PC-9 (cell line): ENCODE measurements at regions not wholly inside any gene's neighbourhood (a gene's known extent, or its start where the extent isn't known, plus 50 kb on each side); places are given as distances from the start of the nearest gene placed in this dataset.

Experiments used
- BruUV-seq: library from RNA; stranded (reverse); fragments of 400-500 nt; replicated peaks from 2 replicates; lab custom pipeline; 2021; lab: Mats Ljungman, UMichigan
- CTCF ChIA-PET: fragments of 300-600 bp; sonication (Branson Sonifier 250); formaldehyde crosslinking; loops from one replicate; lab custom pipeline; 2022; ENCODE audit warnings: antibody characterized with exemption; lab: Charles Lee
- POLR2A ChIA-PET: fragments of 300-600 bp; sonication (Branson Sonifier 250); formaldehyde crosslinking; loops from one replicate; lab custom pipeline; 2022; ENCODE audit warnings: antibody characterized with exemption; ENCODE audit not compliant: unreplicated experiment; lab: Charles Lee
- DNase-seq, 2 experiments: peaks; one replicate each; pipeline versions ENCODE4 v3.0.0 to v3.0.0-alpha.2; 2015 to 2022; ENCODE audit warnings: mixed read lengths in 1 of 2
- H2AFZ ChIP-seq: fragments of 200-600 bp; sonication (generic); 2 replicates; pipeline ENCODE4 v1.8.1; 2017; ENCODE audit warnings: antibody characterized with exemption
- H3F3A ChIP-seq: fragments of 200-600 bp; sonication (generic); 2 replicates; pipeline ENCODE4 v1.8.1; 2017; ENCODE audit warnings: antibody characterized with exemption, mild to moderate bottlenecking, low read depth; ENCODE audit not compliant: insufficient read depth
- H3K27ac ChIP-seq: fragments of 200-600 bp; sonication (generic); 2 replicates; pipeline ENCODE4 v1.6.1; 2016; ENCODE audit warnings: mixed run types
- H3K27me3 ChIP-seq: fragments of 200-600 bp; sonication (generic); 2 replicates; pipeline ENCODE4 v1.6.1; 2016; ENCODE audit warnings: low read depth, mixed run types; ENCODE audit not compliant: insufficient read depth
- H3K36me3 ChIP-seq: fragments of 200-600 bp; sonication (generic); 2 replicates; pipeline ENCODE4 v1.6.1; 2016; ENCODE audit warnings: low read depth, mixed run types
- H3K4me1 ChIP-seq: fragments of 200-600 bp; sonication (generic); replicated peaks from 2 replicates; pipeline ENCODE4 v1.6.1; 2016; ENCODE audit warnings: mixed run types; ENCODE audit not compliant: insufficient read depth
- H3K4me2 ChIP-seq: fragments of 200-600 bp; sonication (generic); 2 replicates; pipeline ENCODE4 v1.6.1; 2017; ENCODE audit warnings: mixed run types
- H3K4me3 ChIP-seq: fragments of 200-600 bp; sonication (generic); 2 replicates; pipeline ENCODE4 v1.6.1; 2016; ENCODE audit warnings: mixed run types
- H3K79me2 ChIP-seq: fragments of 200-600 bp; sonication (generic); 2 replicates; pipeline ENCODE4 v1.6.1; 2017; ENCODE audit warnings: low read depth, mixed run types
- H3K9me2 ChIP-seq: fragments of 200-600 bp; sonication (generic); 2 replicates; pipeline ENCODE4 v1.8.1; 2017; ENCODE audit warnings: mild to moderate bottlenecking; ENCODE audit not compliant: insufficient read depth
- H3K9me3 ChIP-seq: fragments of 200-600 bp; sonication (generic); 2 replicates; pipeline ENCODE4 v1.8.1; 2016; ENCODE audit warnings: low read depth; ENCODE audit not compliant: insufficient read depth
- H4K20me1 ChIP-seq: fragments of 200-600 bp; sonication (generic); 2 replicates; pipeline ENCODE4 v1.8.1; 2017; ENCODE audit not compliant: insufficient read depth
- EZH2 ChIP-seq: fragments of 200-600 bp; sonication (generic); IDR thresholded peaks from 2 replicates; pipeline ENCODE4 v1.8.0; 2017; ENCODE audit warnings: antibody characterized with exemption, low read depth
- intact Hi-C: fragments of 100-400 bp; cut with micrococcal nuclease; formaldehyde crosslinking; loops from one replicate; pipeline ENCODE4 v1.10.0; 2022; ENCODE audit not compliant: unreplicated experiment
- TF ChIP-seq, protein P1 (sequence below): fragments of 200-600 bp; sonication (generic); conservative IDR thresholded peaks from 2 replicates; pipeline ENCODE4 v1.6.1; 2017; ENCODE audit warnings: mixed run types, antibody characterized with exemption, mild to moderate bottlenecking, moderate library complexity

DNA sequence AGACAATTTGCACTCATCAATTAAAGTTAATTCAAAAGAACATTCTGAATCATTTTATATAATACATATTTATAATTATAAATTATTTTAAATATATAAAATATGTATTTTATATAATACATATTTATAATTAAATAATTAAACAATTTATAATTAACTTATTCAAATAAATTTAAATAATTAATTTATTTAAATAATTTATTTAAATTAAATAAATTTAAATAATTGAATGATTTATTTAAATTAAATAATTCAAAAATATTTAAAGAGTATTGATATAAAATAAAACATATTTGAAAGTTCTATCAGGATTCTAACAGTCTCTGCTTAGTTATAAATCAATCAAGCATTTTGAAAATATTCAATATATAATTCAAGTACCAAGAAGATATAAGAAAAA is 775.5 kb upstream of the CTNND2 start:
- H4K20me1 ChIP-seq = no peaks in the 10 kb centered on the region
- no peaks in the 10 kb centered on the region for H3K36me3 ChIP-seq
- ChIA-PET POLR2A (no interaction called here), CTCF (no interaction called here)
- H3K4me1 ChIP-seq = no peaks in the 10 kb centered on the region
- H3F3A ChIP-seq = no peaks in the 10 kb centered on the region
- H3K79me2 ChIP-seq = no peaks in the 10 kb centered on the region
- intact Hi-C loops = no loop called here
- no peak overlapping the region for H3K4me3 ChIP-seq
- no peak for DNase-seq
- H3K4me2 ChIP-seq = no peak overlapping the region
- H2AFZ ChIP-seq = no peak overlapping the region
- no peaks in the 10 kb centered on the region; the same call in 1 of the 2 replicates for H3K9me3 ChIP-seq
- no TSS peak for BruUV-seq
- TF ChIP-seq, protein P1, sequence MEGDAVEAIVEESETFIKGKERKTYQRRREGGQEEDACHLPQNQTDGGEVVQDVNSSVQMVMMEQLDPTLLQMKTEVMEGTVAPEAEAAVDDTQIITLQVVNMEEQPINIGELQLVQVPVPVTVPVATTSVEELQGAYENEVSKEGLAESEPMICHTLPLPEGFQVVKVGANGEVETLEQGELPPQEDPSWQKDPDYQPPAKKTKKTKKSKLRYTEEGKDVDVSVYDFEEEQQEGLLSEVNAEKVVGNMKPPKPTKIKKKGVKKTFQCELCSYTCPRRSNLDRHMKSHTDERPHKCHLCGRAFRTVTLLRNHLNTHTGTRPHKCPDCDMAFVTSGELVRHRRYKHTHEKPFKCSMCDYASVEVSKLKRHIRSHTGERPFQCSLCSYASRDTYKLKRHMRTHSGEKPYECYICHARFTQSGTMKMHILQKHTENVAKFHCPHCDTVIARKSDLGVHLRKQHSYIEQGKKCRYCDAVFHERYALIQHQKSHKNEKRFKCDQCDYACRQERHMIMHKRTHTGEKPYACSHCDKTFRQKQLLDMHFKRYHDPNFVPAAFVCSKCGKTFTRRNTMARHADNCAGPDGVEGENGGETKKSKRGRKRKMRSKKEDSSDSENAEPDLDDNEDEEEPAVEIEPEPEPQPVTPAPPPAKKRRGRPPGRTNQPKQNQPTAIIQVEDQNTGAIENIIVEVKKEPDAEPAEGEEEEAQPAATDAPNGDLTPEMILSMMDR = no peak
- TF ChIP-seq EZH2 = no peak
- no peaks in the 10 kb centered on the region for H3K27me3 ChIP-seq
- H3K9me2 ChIP-seq = no peaks in the 10 kb centered on the region
- H3K27ac ChIP-seq = no peak overlapping the region

DNA sequence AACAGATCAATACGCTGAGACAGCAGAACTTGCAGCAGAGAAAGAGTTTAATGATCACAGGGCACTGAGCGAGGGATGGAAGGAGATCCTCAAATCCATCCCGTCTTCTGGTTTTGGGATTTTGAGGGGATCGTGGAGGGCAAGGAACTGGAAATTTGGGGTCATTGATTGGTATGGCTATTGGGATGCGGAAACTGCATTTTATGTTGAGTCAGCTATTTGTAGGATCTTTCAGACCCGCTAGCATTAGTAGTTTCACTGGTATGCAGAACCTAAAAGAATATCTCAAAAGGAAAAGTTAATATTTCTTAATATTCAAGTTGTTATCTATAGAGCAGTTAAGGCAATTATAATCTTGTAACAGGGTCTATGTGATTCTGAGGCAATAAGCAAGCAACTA is 771.7 kb upstream of the CTNND2 start:
- ChIA-PET POLR2A (no interaction called here), CTCF (no interaction called here)
- H3K4me3 ChIP-seq = no peak overlapping the region
- H3K9me3 ChIP-seq = no peaks in the 10 kb centered on the region; the same call in 1 of the 2 replicates
- no peak for DNase-seq
- no TSS peak for BruUV-seq
- H3K4me2 ChIP-seq = no peak overlapping the region
- H3K27me3 ChIP-seq = no peaks in the 10 kb centered on the region
- H3F3A ChIP-seq = no peaks in the 10 kb centered on the region
- no peaks in the 10 kb centered on the region for H3K79me2 ChIP-seq
- no peaks in the 10 kb centered on the region for H3K9me2 ChIP-seq
- TF ChIP-seq, protein P1 = no peak
- no peak for TF ChIP-seq EZH2
- no peaks in the 10 kb centered on the region for H3K36me3 ChIP-seq
- intact Hi-C loops = no loop called here
- H4K20me1 ChIP-seq = no peaks in the 10 kb centered on the region
- H2AFZ ChIP-seq = no peak overlapping the region
- H3K4me1 ChIP-seq = no peaks in the 10 kb centered on the region
- no peak overlapping the region for H3K27ac ChIP-seq

DNA sequence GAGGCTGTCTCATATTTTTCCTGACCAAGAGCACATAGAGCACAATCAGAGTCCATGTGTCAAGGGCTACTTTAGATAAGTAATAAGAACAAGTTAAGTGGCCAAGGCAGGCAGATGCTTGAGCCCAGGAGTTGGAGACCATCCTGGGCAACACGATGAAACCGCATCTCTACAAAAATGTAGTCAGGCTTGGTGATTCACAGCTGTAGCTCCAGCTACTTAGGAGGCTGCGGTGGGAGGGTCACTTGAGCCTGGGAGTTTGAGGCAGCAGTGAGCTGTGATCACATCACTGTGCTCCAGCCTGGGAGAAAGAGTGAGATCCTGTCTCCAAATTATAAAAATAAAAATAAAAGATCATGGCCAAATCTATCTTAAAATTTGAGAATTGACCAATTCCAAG is 767.9 kb upstream of the CTNND2 start:
- no peaks in the 10 kb centered on the region for H3K79me2 ChIP-seq
- H3K9me3 ChIP-seq = no peaks in the 10 kb centered on the region; the same call in 1 of the 2 replicates
- H3K4me3 ChIP-seq = no peak overlapping the region
- no peaks in the 10 kb centered on the region; the same call in 1 of the 2 replicates for H3K9me2 ChIP-seq
- H3K36me3 ChIP-seq = no peaks in the 10 kb centered on the region
- intact Hi-C loops = no loop called here
- no peak overlapping the region for H3K4me2 ChIP-seq
- POLR2A ChIA-PET = no interaction called here
- no TSS peak for BruUV-seq
- H2AFZ ChIP-seq = no peak overlapping the region
- no peaks in the 10 kb centered on the region for H4K20me1 ChIP-seq
- CTCF ChIA-PET = no interaction called here
- no peak overlapping the region for H3K27ac ChIP-seq
- no peaks in the 10 kb centered on the region for H3K27me3 ChIP-seq
- no peaks in the 10 kb centered on the region for H3F3A ChIP-seq
- no peaks in the 10 kb centered on the region for H3K4me1 ChIP-seq
- no peak for DNase-seq
- no peak for TF ChIP-seq EZH2
- TF ChIP-seq, protein P1 = no peak
